HCEC 1CT (cell line): ENCODE measurements at regions not wholly inside any gene's neighbourhood (a gene's known extent, or its start where the extent isn't known, plus 50 kb on each side); places are given as distances from the start of the nearest gene placed in this dataset.
"Not testable (repeated sequence)": the region's sequence is repeated elsewhere in the genome, so short reads cannot be mapped to it uniquely, and the experiment has no call there.

Source experiments
- DNase-seq: peaks from one replicate; pipeline ENCODE4 v3.0.0-alpha.2; 2017

GRCh38 chr1:228870041-228870713 lies 134.9 kb downstream of the RHOU start:
- DNase-seq = no peak

GRCh38 chr1:228871314-228872061 lies 136.2 kb downstream of the RHOU start:
- no peak for DNase-seq

GRCh38 chr1:228872080-228872479 lies 136.8 kb downstream of the RHOU start:
- DNase-seq = no peak

- DNase-seq = no peak
Observed at GRCh38 chr1:228873709-228874108, 138.4 kb downstream of the RHOU start.

GRCh38 chr1:228875741-228876140 lies 140.5 kb downstream of the RHOU start:
- no peak for DNase-seq

GRCh38 chr1:228876187-228876586 lies 140.9 kb downstream of the RHOU start:
- DNase-seq = no peak

GRCh38 chr1:228879164-228879563 lies 143.9 kb downstream of the RHOU start:
- no peak for DNase-seq

GRCh38 chr1:228882041-228882770 lies 146.9 kb downstream of the RHOU start:
- no peak for DNase-seq

- no peak for DNase-seq
Observed at GRCh38 chr1:228882771-228883450, 147.6 kb downstream of the RHOU start.

GRCh38 chr1:228883535-228883934 lies 148.3 kb downstream of the RHOU start:
- DNase-seq = no peak

GRCh38 chr1:228884196-228884595 lies 148.9 kb downstream of the RHOU start:
- DNase-seq = no peak

- no peak for DNase-seq
Observed at GRCh38 chr1:228884615-228885566, 149.6 kb downstream of the RHOU start.

- no peak for DNase-seq
Observed at GRCh38 chr1:228885845-228886244, 150.6 kb downstream of the RHOU start.

GRCh38 chr1:228887101-228887500 lies 151.8 kb downstream of the RHOU start:
- DNase-seq = no peak

- DNase-seq = no peak
Observed at GRCh38 chr1:228887960-228888359, 152.7 kb downstream of the RHOU start.

- DNase-seq = no peak
Observed at GRCh38 chr1:228889289-228889688, 154.0 kb downstream of the RHOU start.

GRCh38 chr1:228891272-228892034 lies 156.2 kb downstream of the RHOU start:
- no peak for DNase-seq

GRCh38 chr1:228892200-228892599 lies 156.9 kb downstream of the RHOU start:
- not testable (repeated sequence) for DNase-seq

GRCh38 chr1:228894442-228894989 lies 159.2 kb downstream of the RHOU start:
- no peak for DNase-seq

- DNase-seq = no peak
Observed at GRCh38 chr1:228897901-228898300, 162.6 kb downstream of the RHOU start.

- DNase-seq = no peak
Observed at GRCh38 chr1:228898582-228898992, 163.3 kb downstream of the RHOU start.
